Colon (tissue), 2 donors: ENCODE measurements at regions not wholly inside any gene's neighbourhood (a gene's known extent, or its start where the extent isn't known, plus 50 kb on each side); places are given as distances from the start of the nearest gene placed in this dataset.

Experiments used
- FAIRE-seq: peaks from 2 replicates; lab custom pipeline; 2012; peaks lifted over from hg19 to GRCh38; lab: Jason Lieb, UNC
- donor health status: control.
- donor health status: control.

DNA sequence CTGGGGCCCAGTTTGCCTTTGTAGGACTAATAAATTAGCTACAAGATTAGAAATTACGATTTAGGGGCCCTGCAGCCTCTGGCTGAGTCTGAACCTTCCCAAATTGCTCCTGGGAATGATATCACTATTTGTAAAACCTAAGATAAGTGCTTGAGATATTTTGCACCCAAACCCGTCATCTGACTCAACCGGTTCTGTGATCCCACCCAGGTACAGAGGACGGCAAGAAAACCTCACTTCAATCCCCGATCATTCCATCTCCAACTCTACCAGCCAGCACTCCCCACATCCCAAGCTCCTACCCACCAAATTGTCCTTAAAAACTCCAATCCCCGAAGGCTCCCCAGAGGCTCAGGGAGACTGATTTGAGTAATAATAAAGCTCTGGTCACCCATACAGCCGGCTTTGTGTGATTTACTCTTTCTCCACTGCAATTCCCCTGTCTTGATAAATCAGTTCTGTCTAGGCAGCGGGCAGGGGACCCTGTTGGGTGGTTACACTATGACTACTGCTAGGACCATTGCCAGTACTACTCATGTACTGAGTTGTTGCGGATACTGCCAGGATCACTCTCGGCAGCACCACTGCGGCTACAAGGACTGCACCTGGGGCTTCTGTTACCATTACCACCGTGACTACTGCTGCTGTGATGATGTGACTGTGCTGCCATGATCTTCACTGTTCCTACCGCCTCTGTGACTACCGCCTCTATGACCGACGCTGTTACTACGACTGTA lies 73.1 kb downstream of the IRF8 start:
- FAIRE-seq, result no peak

DNA sequence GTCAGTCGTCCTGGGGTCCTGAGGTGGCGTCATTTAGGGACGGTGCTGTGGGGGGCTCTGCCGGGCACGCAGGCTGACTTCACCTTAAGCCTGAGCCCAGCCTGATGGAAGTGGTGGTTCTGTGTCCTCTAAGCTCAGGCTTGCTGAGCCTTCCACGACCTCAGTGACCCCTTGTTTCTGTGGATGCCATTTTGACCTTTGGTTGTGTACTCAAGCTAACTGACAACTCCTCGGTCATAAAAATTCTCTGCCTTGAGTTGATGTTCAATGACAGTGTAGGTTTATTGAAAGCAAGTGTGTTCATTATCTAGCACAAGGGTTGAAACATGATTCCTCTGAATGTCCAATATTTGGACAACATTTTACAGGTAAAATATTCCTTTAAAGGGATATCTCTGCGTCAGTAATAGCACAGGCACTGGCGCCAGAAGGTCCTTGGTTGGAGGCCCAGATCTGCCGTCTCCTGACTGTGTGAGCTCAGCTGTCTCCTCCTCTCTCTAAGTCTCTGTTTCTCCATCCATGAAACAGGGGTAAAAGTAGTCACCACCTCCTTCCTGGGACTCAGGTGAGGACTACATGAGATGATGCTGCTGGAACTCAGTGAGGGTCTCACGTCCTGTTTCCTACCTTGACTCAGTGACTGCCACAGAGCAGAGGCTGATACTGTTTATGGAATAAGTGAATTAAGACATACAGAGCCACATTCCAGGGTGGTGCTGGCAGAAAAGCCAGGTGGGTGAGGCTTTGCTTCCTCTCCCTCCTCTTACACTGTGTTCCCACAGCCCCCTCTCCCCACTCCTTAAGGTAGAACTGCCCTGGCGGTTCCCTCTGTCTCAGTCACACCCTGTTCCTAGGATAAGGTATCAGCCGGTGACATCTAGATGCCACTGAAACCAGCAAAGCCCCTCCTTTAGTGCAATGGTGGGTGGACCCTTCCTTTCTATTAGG lies 75.7 kb downstream of the IRF8 start:
- peak; percentile 43 for FAIRE-seq

DNA sequence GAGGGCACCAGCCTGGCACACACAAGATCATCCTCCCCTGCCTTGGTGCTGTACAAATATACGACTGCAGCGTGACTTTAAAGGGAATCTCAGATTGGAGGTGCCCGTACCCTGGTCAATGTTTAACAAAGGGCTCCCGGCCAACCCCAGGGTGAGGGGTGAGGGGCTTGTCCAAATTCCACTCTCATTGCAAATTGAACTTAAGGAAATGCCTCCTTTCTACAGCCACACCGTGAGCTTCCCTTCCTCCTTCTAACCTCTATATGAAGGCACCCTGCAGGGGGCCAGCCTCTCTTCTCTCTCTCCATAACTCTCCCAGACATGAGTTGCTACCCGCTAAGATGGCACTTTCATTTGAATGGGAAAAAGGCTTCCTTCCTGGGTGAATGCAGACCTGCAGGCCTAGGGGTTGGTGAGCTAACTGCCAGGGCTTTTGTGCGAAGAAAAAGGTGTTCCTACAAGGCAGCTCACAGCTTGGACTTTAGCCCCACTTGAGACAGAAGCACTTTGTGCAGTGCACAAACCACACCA lies 76.6 kb downstream of the IRF8 start:
- no peak for FAIRE-seq

DNA sequence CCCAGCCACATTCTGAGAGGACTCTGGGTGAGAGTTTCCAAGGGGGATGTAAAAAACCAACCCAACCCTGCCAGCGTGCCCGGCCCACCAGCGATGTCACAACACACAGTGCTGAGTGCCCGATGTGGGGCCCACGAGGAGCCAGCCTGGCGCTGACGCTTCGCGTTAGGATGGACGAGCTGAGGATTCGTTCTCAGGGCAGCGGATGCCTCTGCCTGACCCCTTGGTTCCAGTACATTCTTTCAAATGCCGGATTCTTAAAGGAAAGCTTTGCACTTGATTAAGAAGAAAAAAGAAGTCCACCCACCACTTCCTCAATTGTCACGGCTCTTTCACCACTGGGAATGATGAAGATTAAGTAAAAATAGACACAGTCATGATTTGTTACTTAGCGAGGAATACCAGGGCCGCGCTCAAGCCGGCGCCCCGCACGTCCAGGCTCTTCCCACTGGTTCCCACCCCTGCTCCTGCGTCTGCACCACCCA lies 79.4 kb downstream of the IRF8 start:
- no peak for FAIRE-seq

DNA sequence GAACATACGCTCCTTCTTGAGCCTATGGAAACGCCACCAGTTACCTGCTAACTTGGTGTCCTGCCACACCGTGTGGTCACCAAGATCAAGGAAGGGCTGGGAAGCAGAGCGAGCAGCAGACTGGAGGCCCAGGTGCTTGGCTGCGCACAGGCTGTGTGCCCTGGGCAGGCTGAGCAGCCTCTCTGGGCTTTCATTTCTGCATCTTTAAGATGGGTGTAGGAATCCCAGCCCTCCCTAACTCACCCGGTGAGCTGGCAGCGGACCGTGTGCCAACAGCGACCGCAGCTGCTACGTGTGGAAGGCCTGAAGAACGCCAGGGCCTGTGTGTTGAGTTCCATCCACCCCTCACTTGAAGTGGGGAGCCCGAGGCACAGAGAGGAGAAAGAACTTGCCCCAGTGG lies 80.0 kb downstream of the IRF8 start:
- no peak for FAIRE-seq

DNA sequence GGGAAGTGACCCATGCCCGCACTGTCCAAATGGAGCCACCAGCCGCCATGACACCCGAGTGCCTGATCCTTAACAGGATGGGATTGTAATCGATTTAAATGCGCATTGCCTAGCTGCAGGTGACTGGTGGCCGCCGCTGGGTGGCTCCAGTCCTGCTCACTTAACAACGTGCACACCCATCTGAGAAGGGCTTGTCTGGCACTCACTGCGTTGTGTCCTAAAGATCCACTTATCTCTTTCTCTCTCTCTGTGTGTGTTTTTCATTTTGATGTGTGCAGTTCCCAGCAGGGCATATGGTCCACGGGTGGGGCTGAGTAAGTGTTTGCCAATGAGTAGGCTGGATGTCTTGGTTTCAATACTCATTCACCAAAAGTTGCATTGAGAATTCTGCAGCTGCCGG lies 80.6 kb downstream of the IRF8 start:
- no peak for FAIRE-seq

DNA sequence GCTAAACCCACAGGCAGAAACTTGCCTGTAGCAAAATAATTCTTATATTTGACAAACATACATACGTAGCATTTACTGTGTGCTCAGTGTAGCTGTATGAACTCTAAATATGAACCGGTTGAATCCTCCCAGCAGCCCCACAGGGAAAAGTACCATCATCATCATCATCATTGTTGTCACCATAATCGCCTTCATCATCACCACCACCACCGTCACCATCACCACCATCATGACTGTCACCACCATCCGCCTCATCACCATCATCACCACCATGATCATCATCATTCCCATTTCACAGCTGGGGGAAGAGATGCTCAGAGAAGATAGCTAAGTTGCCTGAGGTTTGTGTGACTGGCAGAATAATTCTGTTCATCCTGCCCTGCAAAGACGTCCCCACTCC lies 81.7 kb downstream of the IRF8 start:
- FAIRE-seq, result no peak

DNA sequence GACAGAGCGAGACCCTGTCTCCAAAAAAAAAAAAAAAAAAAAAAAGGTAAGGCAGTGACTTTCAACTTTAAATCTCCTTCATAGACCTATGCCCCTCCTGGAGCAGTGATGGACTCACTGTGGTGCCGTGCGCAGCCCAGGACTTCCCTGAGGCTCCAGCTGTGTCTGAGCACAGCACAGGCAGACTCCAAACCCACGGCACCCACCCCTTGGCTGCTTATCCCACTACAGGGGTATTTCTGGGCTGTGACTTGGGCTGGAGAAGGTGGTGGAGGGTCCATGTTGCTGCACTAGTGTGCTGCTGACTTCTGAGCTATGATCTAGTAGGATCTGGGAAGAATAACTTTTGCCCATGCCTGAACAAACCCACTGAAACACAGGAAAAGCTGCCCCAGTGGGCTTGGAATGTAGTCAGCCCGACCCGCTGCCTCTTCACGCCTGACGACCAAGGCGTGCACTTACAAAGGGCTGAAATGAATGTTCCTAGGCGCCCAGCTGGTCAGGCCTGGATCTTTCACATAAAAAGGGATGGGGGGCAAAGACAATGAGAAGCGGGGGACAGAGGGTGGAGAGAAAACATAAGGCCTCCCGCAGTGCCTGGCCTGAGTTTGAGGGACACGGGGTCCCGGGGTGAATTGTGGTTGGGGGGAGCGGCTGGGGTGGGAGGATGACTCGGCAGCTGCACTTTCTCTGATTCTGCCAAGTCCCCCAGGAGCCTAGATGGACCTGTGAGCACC lies 83.0 kb downstream of the IRF8 start:
- no peak for FAIRE-seq

DNA sequence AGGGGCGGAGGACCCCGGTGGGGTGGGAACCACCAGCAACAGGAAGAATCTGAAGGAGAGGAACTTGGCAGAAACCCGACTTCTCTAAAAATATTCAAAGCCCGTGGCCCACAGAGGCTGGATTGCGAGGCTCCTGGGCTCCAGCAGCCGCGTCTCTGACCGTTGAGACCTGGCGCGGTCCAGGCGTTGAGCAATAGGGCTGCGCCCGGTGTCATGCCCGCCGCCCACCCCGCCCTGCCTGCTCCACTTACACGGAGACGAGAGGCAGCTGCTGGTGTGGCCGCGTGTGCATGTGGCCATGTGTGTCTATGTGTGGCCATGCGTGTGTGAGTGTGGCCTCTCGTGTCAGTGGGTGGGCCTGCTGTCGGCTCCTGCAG lies 83.6 kb downstream of the IRF8 start:
- FAIRE-seq, result no peak

DNA sequence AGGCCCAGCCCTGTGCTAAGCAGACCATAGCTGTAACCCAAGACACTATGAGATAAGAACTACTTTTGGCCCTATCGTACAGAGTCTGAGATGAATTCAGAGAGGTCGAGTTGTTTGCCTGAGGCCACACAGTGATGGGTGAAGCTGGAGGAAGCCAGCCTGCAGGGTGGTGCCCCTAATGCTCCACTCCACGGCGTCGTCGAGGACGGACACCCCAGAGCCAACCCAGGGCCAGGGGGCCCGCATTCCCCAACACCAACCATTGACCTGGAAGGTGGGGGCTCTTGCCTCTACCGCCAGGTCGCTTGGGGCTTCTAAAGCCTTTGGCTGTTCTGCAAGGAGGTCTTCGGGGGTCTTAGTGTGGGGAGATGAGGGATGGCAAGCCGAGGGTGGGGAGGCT lies 84.1 kb downstream of the IRF8 start:
- FAIRE-seq, result no peak

DNA sequence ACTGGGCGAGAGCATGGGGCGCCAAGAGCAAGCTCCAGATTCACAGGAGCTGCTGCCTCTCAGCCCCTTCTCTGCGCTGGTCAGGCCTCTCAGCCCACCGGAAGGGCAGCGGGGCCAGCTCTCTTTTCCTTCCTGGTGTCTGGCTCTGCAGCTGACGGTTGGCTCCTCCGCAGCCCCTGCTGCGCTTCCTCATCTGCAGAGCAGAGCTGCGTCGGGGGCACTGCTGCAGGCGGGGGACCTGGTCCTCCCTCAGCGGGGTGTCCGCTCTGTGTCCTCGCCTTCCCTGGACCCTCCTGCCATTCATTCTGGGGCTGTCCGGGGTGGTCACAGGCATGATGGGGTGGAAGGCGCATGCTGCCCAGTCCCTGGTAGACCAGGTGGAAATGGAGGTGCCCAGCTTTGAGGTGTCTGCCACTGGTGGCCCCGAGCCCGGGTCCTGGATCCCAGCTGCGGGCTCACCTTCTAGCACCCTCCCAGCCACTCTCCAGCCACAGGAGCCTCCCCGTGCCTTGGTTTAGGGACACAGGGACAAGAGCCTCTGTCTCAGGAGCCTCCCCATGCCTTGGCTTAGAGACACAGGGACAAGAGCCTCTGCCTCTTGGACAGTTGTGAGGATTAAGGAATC lies 84.8 kb downstream of the IRF8 start:
- FAIRE-seq, result no peak

DNA sequence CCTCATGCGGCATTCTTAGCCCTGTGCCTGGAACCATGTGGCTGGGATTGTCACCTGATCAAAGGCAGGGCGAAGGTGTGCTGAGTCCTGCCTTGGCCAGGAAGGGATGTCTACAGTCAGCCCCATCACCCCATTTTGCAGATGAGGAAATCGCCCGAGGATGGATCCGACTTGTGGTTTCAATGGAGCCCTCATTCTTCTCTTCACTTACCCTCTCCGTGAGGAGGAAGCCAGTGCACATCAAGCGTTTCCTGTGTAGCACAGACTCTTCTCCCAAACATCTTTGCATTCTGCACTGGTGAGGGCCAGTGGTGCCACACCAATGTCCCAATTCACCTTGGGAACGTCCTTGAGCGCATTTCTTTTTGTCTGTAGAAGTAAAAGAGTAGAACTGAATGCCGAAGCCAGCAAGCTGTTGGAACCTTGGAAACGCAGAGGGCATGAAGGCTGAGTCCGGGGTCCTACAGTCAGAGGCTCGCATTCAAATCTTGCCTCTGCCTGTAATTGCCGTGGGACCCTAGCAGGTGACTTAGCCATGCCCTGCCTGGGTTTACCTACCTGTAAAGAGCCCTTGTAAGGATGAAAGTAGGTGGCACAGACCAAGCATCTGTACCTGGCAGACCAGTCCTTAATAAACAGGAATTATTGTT lies 85.4 kb downstream of the IRF8 start:
- no peak for FAIRE-seq

DNA sequence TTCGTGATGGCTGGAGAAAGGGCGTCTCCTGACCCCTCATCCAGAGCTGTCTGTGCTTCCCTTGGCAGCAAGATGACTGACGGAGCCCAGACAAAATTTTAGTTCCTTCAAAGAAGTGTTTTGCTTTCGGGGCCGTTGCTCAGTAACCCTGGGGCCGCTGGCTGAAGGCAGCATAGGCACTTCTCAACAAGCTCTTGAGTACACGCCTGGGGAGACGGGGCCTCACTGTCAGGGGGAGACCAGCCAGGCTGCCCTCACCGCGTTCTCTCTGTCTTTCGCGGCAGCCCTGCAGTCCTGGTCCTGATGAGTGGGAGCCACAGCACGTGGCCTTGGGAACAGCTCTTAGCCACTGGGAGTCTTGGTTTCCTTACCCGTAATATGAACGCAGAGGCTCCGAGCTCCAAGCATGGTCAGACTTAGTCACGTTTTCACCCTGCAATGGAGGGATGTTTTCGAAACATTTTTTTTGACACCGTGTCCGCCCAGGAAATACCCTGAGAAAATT lies 86.0 kb downstream of the IRF8 start:
- FAIRE-seq, result no peak

DNA sequence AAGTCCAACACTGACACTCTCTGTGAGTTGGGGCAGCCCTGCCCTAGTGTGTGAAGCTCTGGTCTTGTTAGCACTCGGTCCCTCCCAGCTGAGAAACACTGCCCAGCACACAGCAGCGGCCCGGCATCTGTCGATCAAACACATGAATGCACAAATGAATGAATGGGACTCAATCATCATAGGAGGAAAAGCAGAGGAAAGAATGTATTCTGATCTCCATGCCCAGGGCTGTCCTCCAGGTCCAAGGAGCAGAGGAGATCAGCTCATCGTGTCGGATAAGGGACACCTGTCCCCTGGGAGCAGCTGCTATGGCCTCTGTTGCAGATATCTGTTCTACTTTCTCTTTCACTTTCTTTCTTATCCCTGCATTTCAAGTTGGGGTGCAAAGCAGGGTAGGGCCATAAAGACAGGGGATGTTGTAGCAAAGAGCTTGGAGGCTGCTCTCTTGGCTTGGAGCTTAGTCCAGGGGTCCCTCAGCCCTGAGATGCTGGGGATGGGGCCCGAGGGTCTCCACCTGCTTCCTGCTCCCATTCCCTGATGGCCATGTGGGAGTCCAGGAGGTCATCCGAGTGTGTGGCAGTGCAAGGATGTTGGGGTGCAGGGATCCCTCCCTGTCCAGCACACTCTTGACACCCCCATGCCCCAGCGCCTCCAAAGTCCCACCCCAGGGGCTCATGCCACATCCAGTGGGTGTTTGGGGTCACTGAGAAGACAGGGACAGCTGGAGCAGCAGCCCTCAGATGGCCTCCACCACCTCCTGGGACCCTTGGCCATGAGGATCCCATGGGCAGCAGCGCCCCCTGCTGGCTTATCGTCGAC lies 88.2 kb downstream of the IRF8 start:
- FAIRE-seq, result no peak

DNA sequence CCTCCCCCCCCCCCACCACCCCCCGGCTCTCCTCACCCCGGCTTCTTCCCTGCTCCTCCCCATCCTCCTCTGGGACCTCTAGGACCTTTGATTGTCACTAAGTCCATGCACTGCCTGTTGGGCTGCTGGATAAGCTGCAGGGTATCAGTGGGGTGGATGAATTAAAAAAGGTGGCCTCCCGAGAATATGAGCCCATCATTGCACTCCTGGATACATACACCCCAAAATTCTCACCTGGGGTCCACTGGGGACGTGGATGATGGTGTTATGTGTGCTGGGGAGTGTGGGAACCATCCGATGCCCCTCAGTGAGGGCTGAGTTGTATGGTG lies 88.8 kb downstream of the IRF8 start:
- no peak for FAIRE-seq

DNA sequence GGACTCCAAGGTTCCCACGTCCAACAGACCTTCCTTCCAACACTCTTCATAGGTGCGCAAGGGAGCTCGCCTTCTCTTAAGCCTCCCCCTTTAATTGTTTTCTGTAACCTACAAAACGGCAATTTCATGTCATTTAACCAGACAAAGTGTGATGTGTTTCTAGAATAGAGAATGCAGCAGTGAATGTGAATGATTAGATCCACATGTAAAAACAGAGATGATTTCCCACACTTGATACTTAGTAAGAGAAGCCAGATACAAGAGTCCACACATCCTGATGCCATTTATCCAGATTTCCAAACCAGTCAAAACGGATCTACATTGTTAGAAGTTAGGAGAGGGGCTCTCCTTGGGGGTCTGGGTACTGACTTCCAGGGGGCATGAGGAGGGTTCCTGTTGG lies 89.3 kb downstream of the IRF8 start:
- no peak for FAIRE-seq

DNA sequence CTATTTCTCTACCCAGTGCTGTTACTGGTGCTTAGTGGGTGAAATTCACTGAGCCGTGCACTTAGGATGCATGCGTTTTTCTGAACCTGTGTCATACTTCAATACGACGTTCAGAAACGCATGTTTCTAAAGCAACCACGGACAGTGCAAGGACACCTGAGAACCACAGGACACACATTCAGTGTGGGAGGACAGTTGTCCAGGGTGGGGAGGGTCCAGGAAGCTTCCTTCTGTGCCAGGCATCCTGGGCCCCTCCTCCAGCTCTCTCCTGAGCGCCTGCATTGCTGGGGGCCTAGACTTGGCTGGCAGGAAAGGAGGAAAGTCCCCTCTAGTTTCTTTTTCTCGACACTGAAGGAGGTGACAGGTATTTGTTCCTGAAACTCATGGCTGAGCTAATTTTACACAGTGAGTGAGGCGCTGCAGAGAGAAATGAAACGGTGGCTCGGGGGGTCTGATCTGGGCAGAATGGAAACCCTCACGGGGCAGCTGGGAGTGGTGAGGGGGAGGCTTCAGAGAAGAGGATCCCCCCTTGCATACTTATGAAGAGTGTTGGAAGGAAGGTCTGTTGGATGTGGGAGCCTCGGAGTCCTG lies 89.9 kb downstream of the IRF8 start:
- no peak for FAIRE-seq

DNA sequence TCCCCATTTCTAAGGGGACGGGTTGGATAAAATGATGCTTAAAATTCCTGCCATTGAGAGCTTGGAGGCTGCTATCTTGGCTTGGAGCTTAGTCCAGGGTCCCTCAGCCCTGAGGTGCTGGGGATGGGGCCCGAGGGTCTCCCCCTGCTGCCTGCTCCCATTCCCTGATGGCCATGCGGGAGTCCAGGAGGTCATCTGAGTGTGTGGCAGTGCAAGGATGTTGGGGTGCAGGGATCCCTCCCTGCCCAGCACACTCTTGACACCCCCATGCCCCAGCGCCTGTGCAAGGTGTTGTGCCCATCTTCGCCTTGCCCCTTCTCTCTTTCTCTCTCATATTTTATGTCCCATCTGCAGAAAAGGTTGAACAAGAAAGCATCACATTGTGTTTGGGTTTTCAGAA lies 90.4 kb downstream of the IRF8 start:
- FAIRE-seq, result no peak

DNA sequence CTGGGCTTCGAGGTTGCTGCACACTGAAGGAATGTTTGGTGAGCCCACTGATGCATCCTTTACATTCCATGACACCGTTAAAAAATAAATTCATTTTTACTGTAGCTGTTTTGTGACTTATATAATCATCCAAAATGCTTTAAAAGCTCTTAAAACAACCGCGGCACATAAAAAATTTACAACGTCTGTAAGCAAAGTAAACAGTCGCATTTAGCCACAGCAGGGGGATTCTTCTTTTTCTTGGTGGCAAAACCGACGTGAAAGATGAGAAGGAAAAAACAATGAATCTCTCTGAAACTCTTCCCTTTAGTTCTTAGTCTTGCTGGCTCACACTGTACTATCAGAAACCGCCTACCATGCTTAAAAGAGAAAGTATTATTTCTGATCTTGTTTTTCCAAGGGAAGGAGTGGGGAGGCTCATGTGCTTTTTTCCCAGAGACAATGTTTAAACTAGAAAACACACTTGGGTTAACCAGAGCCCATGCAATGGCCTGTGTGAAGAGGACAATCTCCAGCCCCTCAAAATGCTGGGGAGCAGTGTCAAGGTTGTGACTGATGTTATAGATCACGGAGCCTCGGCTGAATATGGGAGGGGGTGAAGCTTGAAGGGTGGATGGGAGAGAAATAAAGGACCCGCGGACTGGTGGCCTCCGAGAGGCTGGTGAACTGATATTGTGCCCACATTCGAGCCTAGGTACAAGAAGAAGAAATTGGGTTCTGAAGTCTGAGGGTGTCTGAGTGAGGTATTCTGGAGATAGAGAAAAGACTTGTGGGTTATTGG lies 91.1 kb downstream of the IRF8 start:
- FAIRE-seq, result no peak
